Upper lobe of left lung (tissue), 4 donors: ENCODE measurements at regions not wholly inside any gene's neighbourhood (a gene's known extent, or its start where the extent isn't known, plus 50 kb on each side); places are given as distances from the start of the nearest gene placed in this dataset.

Experiments used
- CTCF ChIP-seq, 6 experiments: fragments of 450-650 bp in 4 of 6; fragments of 200-600 bp in 2 of 6; sonication (generic) in 2 of 6; IDR thresholded peaks; one replicate each; pipeline ENCODE4 v1.5.1; 2016 to 2019; ENCODE audit warnings: antibody characterized with exemption in 6 of 6
- EP300 ChIP-seq, 4 donors: sonication (generic); formaldehyde crosslinking; IDR thresholded peaks; one replicate each; pipeline ENCODE4 v1.5.1; 2017; ENCODE audit warnings: antibody characterized with exemption in 4 of 4, control low read depth in 2 of 4
- POLR2A ChIP-seq, 4 donors: fragments of 450-650 bp; IDR thresholded peaks; one replicate each; pipeline ENCODE4 v1.5.1; 2016 to 2017; ENCODE audit warnings: antibody characterized with exemption in 4 of 4, mild to moderate bottlenecking in 2 of 4
- POLR2AphosphoS5 ChIP-seq, 2 donors: sonication (generic); formaldehyde crosslinking; IDR thresholded peaks; one replicate each; pipeline ENCODE4 v1.5.1; 2017; ENCODE audit warnings: antibody characterized with exemption in 2 of 2

DNA sequence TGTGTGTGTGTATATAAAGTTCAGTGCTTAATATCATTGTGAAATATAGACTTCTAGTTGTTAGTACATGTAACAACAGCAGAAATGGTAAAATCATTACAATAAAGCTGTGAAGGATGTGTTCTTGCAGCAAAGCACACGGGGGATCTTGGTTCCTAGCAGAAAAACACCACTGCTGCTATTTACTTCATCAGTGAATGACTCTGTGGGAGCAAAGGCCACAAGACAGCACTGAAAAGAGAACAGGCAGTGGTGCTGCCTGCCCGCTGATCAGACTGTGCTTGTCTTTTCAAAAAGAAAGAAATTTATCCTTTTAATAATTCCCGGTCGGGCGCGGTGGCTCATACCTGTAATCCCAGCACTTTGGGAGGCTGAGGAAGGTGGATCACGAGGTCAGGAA is 689.9 kb upstream of the CITED2 start:
- TF ChIP-seq CTCF (IDR thresholded peaks at IDR 0.05) (no peak), EP300 (IDR thresholded peaks at IDR 0.05) (no peak), POLR2A (IDR thresholded peaks at IDR 0.05) (no peak), POLR2AphosphoS5 (IDR thresholded peaks at IDR 0.05) (no peak)
